Cerebellar nuclear complex (tissue), 1 donor: ENCODE measurements at regions not wholly inside any gene's neighbourhood (a gene's known extent, or its start where the extent isn't known, plus 50 kb on each side); places are given as distances from the start of the nearest gene placed in this dataset.

Experiments
- DNase-seq, 2 experiments: peaks; one replicate each; lab custom pipeline; 2025; lab: John Stamatoyannopoulos, UW

GRCh38 chrX:38856670-38857265 lies 55.5 kb downstream of the MID1IP1 start:
- DNase-seq, result no peak

GRCh38 chrX:38857736-38858523 lies 56.7 kb downstream of the MID1IP1 start:
- DNase-seq, result no peak

- DNase-seq, result no peak
Measured at GRCh38 chrX:38859602-38860001, 58.3 kb downstream of the MID1IP1 start.

- no peak for DNase-seq
Measured at GRCh38 chrX:38860106-38861013, 59.1 kb downstream of the MID1IP1 start.

- no peak for DNase-seq
Measured at GRCh38 chrX:38861489-38861888, 60.2 kb downstream of the MID1IP1 start.

DNA sequence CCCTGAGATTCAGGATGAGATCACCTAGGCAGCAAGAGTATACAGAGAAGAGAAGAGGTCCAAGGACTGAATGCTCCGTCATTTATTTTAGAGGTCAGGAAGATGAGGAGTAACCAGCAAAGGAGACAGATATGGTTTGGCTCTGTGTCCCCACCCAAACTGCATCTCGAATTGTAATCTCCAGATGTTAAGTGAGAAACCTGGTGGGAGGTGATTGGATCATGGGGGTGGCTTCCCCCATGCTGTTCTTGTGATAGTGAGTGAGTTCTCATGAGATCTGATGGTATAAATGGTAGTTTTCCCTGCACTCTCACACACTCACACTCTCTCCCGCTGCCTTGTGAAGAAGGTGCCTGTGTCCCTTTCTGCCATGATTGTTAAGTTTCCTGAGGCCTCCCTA lies 60.8 kb downstream of the MID1IP1 start:
- DNase-seq, result no peak

DNA sequence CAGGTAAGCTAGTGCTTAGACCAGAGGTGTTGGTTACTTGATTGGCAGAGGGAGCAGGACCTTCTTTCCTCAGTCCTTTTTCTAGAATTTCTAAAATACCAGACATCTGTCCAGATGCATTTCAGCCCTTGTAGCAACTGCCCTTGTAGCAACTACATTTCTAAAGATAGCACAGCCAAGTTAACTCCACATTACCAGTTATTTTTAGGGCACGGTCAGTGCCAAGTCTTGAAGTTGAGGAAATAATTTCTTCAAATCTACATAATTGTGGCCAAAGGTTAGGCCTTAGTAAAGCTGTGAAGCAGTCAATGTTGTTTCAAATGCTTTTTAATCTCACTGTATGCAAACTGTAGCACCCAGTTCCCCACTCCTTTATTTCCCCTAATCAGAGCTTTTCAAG lies 62.9 kb downstream of the MID1IP1 start:
- DNase-seq, result no peak

DNA sequence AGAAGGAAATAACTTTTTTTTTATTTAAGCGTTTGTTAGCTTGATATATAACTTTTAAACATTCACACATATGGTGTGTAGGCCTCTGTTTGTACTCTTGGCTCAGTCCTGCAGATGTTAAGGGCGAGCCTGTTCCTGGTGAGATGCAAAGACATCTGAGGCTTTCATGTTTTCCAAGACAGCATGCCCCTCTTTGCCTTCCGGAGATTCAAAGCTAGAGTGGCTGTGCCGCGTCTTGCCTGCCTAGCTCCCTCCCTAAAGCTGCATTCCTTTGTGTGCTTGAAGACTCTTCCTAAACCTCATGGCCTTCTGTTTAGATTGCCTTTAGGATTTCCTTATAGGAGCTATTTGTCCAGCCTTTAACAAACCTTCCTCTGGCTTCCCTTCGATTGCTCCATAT lies 67.1 kb downstream of the MID1IP1 start:
- no peak for DNase-seq

DNA sequence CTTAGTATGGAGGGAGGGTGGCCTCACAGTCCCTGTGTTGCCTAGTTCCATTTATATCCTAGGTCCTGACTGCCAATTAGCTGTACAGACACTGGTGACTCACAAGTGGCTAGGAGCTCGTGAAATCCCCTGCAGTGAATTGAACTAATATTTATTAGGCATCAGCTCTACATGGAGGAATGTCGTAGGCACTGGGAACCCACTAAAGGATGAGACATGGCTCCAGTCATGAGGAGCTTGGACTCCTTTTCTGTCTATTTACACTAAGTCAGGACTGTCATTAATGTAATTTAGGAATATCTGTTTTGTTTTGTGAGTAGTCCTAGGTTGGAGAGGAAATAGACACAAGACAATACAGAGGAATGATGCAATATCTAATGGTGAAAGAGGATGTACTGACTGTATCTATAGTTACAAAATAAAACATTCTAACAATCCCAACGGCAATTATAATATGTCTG lies 67.7 kb downstream of the MID1IP1 start:
- no peak for DNase-seq

GRCh38 chrX:38870361-38870895 lies 69.2 kb downstream of the MID1IP1 start:
- no peak for DNase-seq

DNA sequence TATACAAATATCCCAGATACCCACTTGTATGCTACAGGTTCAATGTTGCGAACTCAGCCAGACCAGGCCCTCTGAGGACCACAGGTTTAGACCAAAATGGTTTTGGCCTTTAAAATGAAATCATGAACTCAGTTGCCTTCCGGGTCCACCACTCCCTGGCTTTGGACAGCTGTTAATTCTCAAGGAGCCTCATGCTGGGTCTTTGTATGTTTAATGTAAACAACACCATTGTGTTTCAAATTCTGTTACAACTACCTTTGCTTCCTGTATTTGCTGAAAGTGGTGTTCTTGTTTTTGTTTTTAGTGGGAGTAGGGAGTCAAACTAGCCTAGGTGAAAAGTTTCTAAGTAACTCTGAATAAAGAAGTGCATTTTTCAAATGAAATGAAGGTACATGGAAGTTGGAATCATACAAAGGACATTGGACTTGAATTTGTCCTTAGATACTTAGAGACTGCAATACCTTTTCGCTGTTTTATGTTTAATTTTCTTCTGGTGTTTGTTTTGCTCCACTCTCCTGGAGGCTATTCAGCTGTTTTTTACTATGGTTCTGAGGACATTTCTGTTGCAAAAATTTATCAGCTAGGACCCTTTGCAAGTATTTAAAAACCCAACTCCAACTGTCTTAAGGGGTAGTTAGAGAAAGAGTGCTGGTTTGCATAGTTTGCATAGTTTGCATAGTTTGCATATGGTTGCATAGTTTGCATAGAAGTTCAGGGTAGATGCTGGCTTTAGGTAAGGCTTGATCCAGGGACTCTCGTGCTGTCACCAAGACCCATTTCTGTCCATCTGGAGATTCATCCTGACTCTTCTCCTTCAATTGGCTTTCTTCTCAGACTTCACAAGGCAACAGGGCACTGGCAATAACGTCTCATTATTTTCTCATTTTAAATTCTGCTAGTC lies 70.1 kb downstream of the MID1IP1 start:
- no peak for DNase-seq

GRCh38 chrX:38877366-38877765 lies 76.1 kb downstream of the MID1IP1 start:
- no peak for DNase-seq

- DNase-seq, result no peak
Measured at GRCh38 chrX:38878641-38879340, 77.5 kb downstream of the MID1IP1 start.

DNA sequence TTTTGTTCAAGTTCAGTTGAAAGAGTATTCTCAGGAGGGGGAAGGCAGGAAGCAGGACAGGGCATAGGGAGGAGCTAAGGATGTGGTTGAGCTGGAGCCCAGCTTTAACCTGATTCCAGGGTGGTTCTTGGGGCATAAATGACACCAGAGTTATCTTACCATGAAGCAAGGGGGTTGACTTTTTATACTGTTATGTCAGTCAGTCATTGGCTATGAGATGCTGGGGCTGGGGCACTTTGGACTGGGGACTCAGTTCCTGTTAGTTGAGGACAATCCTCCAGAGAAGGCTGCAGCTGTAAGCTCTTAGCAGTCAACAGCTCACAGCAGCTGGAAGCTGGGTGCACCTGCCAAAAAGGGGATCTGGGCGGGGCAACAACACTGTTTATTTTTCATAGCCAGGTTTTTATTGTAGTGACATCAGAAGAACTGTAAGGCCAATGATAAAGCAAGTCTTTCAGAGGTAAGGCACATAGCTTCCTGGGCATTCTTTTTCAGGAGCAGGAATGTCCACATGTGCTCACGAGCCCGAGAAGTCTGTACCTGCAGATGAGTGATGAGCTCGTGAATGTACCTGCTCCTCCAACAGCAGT lies 78.5 kb downstream of the MID1IP1 start:
- no peak for DNase-seq

GRCh38 chrX:38880296-38880854 lies 79.1 kb downstream of the MID1IP1 start:
- DNase-seq, result no peak

- DNase-seq, result no peak
Measured at GRCh38 chrX:38881066-38881465, 79.8 kb downstream of the MID1IP1 start.

GRCh38 chrX:38881727-38882126 lies 80.5 kb downstream of the MID1IP1 start:
- no peak for DNase-seq

GRCh38 chrX:38882894-38883626 lies 81.8 kb downstream of the MID1IP1 start:
- DNase-seq, result no peak

GRCh38 chrX:38886112-38886511 lies 84.9 kb downstream of the MID1IP1 start:
- no peak for DNase-seq
